ENCODE measurements at regions not wholly inside any gene's neighbourhood (a gene's known extent, or its start where the extent isn't known, plus 50 kb on each side); places are given as distances from the start of the nearest gene placed in this dataset.

DNA sequence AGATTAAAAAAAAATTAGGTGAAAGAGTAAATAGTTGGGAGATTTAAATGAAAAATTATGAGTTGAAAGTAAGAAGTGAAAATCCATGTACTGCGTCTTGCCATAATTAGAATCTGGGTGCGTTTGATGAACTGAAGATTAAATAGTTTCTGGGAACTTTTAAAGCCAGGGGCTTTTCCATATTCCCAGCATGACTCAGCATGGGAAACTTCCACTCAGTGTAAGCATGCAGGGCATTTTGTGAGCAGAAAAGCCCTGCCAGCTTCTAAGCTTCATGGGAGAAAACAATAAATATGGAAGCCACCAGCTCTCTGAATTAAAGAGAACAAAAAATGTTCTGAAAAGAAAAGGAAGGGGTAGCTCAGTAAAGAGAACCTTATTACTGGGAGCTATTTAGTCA is 62.0 kb upstream of the EDNRB start:
- Histone ChIP-seq H3K4me3 (ENCODE audit: low read length) (no peak overlapping the region), H3K9ac (ENCODE audit: low read length) (no peak overlapping the region), H3K4me2 (ENCODE audit: low read length) (no peak overlapping the region), H3K36me3 (ENCODE audit: insufficient read depth, low read length) (no peaks in the 10 kb centered on the region), H3K9me3 (ENCODE audit: low read length) (no peaks in the 10 kb centered on the region), H3K9me2 (ENCODE audit: insufficient read depth, low read length) (no peaks in the 10 kb centered on the region), H3K27me3 (ENCODE audit: insufficient read depth, low read depth, low read length) (no peaks in the 10 kb centered on the region), H3K27ac (ENCODE audit: low read length) (no peak overlapping the region), H3F3A (ENCODE audit: insufficient read depth, low read length, poor library complexity, severe bottlenecking) (no peaks in the 10 kb centered on the region), H4K20me1 (ENCODE audit: insufficient read depth) (no peaks in the 10 kb centered on the region), H2AFZ (ENCODE audit: low read depth, low read length) (no peak overlapping the region), H3K79me2 (replicated peaks; ENCODE audit: insufficient read depth, low read length) (no peaks in the 10 kb centered on the region)
- TF ChIP-seq MXI1 (conservative IDR thresholded peaks at IDR 0.05; ENCODE audit: poor library complexity, severe bottlenecking) = no peak
- TF ChIP-seq, protein P1, sequence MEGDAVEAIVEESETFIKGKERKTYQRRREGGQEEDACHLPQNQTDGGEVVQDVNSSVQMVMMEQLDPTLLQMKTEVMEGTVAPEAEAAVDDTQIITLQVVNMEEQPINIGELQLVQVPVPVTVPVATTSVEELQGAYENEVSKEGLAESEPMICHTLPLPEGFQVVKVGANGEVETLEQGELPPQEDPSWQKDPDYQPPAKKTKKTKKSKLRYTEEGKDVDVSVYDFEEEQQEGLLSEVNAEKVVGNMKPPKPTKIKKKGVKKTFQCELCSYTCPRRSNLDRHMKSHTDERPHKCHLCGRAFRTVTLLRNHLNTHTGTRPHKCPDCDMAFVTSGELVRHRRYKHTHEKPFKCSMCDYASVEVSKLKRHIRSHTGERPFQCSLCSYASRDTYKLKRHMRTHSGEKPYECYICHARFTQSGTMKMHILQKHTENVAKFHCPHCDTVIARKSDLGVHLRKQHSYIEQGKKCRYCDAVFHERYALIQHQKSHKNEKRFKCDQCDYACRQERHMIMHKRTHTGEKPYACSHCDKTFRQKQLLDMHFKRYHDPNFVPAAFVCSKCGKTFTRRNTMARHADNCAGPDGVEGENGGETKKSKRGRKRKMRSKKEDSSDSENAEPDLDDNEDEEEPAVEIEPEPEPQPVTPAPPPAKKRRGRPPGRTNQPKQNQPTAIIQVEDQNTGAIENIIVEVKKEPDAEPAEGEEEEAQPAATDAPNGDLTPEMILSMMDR (IDR thresholded peaks at IDR 0.05; ENCODE audit: poor library complexity, severe bottlenecking) = no peak
- TF ChIP-seq RAD21 (conservative IDR thresholded peaks at IDR 0.05) = no peak
- no peak for TF ChIP-seq POLR2AphosphoS5 (IDR thresholded peaks at IDR 0.05)
- TF ChIP-seq SMC3 (conservative IDR thresholded peaks at IDR 0.05; ENCODE audit: poor library complexity) = no peak
- TF ChIP-seq, protein P2, sequence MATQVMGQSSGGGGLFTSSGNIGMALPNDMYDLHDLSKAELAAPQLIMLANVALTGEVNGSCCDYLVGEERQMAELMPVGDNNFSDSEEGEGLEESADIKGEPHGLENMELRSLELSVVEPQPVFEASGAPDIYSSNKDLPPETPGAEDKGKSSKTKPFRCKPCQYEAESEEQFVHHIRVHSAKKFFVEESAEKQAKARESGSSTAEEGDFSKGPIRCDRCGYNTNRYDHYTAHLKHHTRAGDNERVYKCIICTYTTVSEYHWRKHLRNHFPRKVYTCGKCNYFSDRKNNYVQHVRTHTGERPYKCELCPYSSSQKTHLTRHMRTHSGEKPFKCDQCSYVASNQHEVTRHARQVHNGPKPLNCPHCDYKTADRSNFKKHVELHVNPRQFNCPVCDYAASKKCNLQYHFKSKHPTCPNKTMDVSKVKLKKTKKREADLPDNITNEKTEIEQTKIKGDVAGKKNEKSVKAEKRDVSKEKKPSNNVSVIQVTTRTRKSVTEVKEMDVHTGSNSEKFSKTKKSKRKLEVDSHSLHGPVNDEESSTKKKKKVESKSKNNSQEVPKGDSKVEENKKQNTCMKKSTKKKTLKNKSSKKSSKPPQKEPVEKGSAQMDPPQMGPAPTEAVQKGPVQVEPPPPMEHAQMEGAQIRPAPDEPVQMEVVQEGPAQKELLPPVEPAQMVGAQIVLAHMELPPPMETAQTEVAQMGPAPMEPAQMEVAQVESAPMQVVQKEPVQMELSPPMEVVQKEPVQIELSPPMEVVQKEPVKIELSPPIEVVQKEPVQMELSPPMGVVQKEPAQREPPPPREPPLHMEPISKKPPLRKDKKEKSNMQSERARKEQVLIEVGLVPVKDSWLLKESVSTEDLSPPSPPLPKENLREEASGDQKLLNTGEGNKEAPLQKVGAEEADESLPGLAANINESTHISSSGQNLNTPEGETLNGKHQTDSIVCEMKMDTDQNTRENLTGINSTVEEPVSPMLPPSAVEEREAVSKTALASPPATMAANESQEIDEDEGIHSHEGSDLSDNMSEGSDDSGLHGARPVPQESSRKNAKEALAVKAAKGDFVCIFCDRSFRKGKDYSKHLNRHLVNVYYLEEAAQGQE (IDR thresholded peaks at IDR 0.05; ENCODE audit: borderline replicate concordance) = no peak
- no peak for TF ChIP-seq EP300 (conservative IDR thresholded peaks at IDR 0.05; ENCODE audit: poor library complexity, severe bottlenecking)
- no peak for TF ChIP-seq EZH2 (IDR thresholded peaks at IDR 0.05; ENCODE audit: borderline replicate concordance, insufficient read depth, low read length, poor library complexity, severe bottlenecking)
- no peak for TF ChIP-seq TAF1 (IDR thresholded peaks at IDR 0.05; ENCODE audit: low read depth)

DNA sequence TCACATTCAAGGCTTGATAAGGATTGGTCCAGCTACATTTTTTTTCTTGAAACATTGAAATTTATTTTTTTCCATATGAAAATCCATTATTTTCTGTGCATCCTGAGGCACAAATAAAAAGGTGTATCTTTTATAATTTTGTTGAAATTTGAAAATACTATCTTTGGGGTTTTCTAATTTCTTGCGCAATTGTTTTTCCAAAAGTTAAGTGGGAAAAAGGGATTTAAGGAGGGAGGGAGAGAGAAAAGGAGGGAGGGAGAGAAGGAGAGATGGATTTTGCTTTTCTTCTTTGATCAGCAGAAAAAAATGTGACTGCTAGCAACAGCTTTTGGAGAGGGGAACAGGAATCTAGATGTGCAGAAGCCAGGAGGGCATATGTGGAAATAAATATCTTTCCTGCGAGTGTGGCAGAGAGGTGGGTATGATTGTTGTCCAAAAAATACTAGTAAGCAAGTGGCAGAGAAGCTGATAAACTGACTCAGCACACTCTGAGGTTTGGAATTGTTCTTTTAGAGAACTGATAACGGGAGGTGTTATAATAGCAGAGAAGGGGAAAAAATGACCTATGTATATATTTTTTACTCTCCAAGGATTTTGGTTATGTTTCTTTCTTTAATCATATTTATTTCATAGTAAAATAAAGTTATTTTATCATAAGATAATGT is 61.2 kb upstream of the EDNRB start:
- H3F3A ChIP-seq (ENCODE audit: insufficient read depth, low read length, poor library complexity, severe bottlenecking) = no peaks in the 10 kb centered on the region
- no peak overlapping the region for H3K27ac ChIP-seq (ENCODE audit: low read length)
- no peak for TF ChIP-seq EP300 (conservative IDR thresholded peaks at IDR 0.05; ENCODE audit: poor library complexity, severe bottlenecking)
- TF ChIP-seq TAF1 (IDR thresholded peaks at IDR 0.05; ENCODE audit: low read depth) = no peak
- TF ChIP-seq, protein P1 (IDR thresholded peaks at IDR 0.05; ENCODE audit: poor library complexity, severe bottlenecking) = no peak
- TF ChIP-seq SMC3 (conservative IDR thresholded peaks at IDR 0.05; ENCODE audit: poor library complexity) = no peak
- no peak for TF ChIP-seq POLR2AphosphoS5 (IDR thresholded peaks at IDR 0.05)
- no peak for TF ChIP-seq MXI1 (conservative IDR thresholded peaks at IDR 0.05; ENCODE audit: poor library complexity, severe bottlenecking)
- TF ChIP-seq EZH2 (IDR thresholded peaks at IDR 0.05; ENCODE audit: borderline replicate concordance, insufficient read depth, low read length, poor library complexity, severe bottlenecking) = no peak
- TF ChIP-seq, protein P2 (IDR thresholded peaks at IDR 0.05; ENCODE audit: borderline replicate concordance) = no peak
- no peak for TF ChIP-seq RAD21 (conservative IDR thresholded peaks at IDR 0.05)
- H3K4me3 ChIP-seq (ENCODE audit: low read length) = no peak overlapping the region
- H3K4me2 ChIP-seq (ENCODE audit: low read length) = no peak overlapping the region
- H3K36me3 ChIP-seq (ENCODE audit: insufficient read depth, low read length) = no peaks in the 10 kb centered on the region
- no peaks in the 10 kb centered on the region for H3K9me3 ChIP-seq (ENCODE audit: low read length)
- H3K9ac ChIP-seq (ENCODE audit: low read length) = no peak overlapping the region
- H2AFZ ChIP-seq (ENCODE audit: low read depth, low read length) = no peak overlapping the region
- no peaks in the 10 kb centered on the region for H3K9me2 ChIP-seq (ENCODE audit: insufficient read depth, low read length)
- H3K27me3 ChIP-seq (ENCODE audit: insufficient read depth, low read depth, low read length) = no peaks in the 10 kb centered on the region
- no peaks in the 10 kb centered on the region for H3K79me2 ChIP-seq (replicated peaks; ENCODE audit: insufficient read depth, low read length)
- H4K20me1 ChIP-seq (ENCODE audit: insufficient read depth) = no peaks in the 10 kb centered on the region

Measured in neural cell (in vitro differentiated cells).